ENCODE measurements at regions not wholly inside any gene's neighbourhood (a gene's known extent, or its start where the extent isn't known, plus 50 kb on each side); places are given as distances from the start of the nearest gene placed in this dataset.

GRCh38 chr3:195013411-195014361, 257.3 kb downstream of the XXYLT1 start:
- DNase-seq = no peak

GRCh38 chr3:195015021-195015420, 255.9 kb downstream of the XXYLT1 start:
- no peak for DNase-seq

DNA sequence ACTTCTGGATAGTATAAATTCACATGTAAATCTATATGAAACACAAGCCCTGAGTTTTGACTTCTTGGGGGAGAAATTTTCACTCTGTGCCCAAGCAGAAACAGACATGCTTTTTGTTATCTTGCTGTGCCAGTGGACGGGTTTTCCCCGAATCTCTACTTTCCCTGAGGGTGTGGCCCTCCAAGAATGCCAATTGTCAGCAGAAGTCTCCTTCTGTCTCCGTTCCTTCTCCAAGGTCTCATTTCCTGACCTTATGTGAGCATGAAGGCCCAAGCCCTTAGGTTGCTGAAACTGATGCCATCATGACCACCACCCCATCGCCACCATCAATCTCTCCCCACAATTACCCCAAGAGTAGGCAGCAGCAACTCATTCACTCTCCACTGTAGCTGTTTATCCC, 253.8 kb downstream of the XXYLT1 start:
- DNase-seq = no peak

Data from fibroblast of skin of back (primary cell).